Panc1 (cell line): ENCODE measurements at regions not wholly inside any gene's neighbourhood (a gene's known extent, or its start where the extent isn't known, plus 50 kb on each side); places are given as distances from the start of the nearest gene placed in this dataset.
"Not testable (repeated sequence)": the region's sequence is repeated elsewhere in the genome, so short reads cannot be mapped to it uniquely, and the experiment has no call there.

ENCODE experiments used
- CTCF ChIP-seq: fragments of 450-650 bp; IDR thresholded peaks from 2 replicates; pipeline ENCODE4 v1.5.1; 2017; ENCODE audit warnings: mild to moderate bottlenecking
- POLR2AphosphoS5 ChIP-seq: IDR thresholded peaks from 2 replicates; pipeline ENCODE4 v1.6.1; 2012; ENCODE audit warnings: mild to moderate bottlenecking, low read depth, low read length, moderate library complexity
- REST ChIP-seq, 2 experiments: IDR thresholded peaks; 2 replicates each; pipeline ENCODE4 v1.6.1; 2011 to 2012; ENCODE audit warnings: low read depth in 2 of 2, control low read depth in 1 of 2, low read length in 1 of 2, mild to moderate bottlenecking in 1 of 2, moderate library complexity in 1 of 2; ENCODE audit not compliant: insufficient read depth in 1 of 2
- SIN3A ChIP-seq: IDR thresholded peaks from 2 replicates; pipeline ENCODE4 v1.6.1; 2012; ENCODE audit warnings: low read depth, mild to moderate bottlenecking, low read length, moderate library complexity, borderline replicate concordance; ENCODE audit not compliant: insufficient read depth
- TCF7L2 ChIP-seq: IDR thresholded peaks from 2 replicates; pipeline ENCODE4 v1.6.1; 2011; ENCODE audit warnings: mild to moderate bottlenecking, low read depth, low read length, inconsistent platforms

DNA sequence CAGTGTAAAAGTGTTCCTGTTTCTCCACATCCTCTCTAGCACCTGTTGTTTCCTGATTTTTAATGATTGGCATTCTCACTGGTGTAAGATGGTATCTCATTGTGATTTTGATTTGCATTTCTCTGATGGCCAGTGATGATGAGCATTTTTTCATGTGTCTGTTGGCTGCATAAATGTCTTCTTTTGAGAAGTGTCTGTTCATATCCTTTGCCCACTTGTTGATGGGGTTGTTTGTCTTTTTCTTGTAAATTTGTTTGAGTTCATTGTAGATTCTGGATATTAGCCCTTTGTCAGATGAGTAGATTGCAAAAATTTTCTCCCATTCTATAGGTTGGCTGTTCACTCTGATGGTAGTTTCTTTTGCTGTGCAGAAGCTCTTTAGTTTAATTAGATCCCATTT, 65.6 kb upstream of the IZUMO1R start:
- TF ChIP-seq POLR2AphosphoS5; CTCF; REST (IDR thresholded peaks at IDR 0.05; ENCODE audit: insufficient read depth in 1 of 2, low read depth in 2 of 2, low read length in 1 of 2); SIN3A; TCF7L2: not testable (repeated sequence)
